GM21723 (cell line): ENCODE measurements at regions not wholly inside any gene's neighbourhood (a gene's known extent, or its start where the extent isn't known, plus 50 kb on each side); places are given as distances from the start of the nearest gene placed in this dataset.
"Not testable (repeated sequence)": the region's sequence is repeated elsewhere in the genome, so short reads cannot be mapped to it uniquely, and the experiment has no call there.

ENCODE experiments used
- ATAC-seq: cut with Tn5 transposase; IDR thresholded peaks from one replicate; pipeline ENCODE4 v1.9.1; 2021; ENCODE audit warnings: mild to moderate bottlenecking, moderate library complexity; ENCODE audit not compliant: unreplicated experiment

GRCh38 chr7:106530183-106530582 lies 130.8 kb downstream of the CCDC71L start:
- ATAC-seq = not testable (repeated sequence)

DNA sequence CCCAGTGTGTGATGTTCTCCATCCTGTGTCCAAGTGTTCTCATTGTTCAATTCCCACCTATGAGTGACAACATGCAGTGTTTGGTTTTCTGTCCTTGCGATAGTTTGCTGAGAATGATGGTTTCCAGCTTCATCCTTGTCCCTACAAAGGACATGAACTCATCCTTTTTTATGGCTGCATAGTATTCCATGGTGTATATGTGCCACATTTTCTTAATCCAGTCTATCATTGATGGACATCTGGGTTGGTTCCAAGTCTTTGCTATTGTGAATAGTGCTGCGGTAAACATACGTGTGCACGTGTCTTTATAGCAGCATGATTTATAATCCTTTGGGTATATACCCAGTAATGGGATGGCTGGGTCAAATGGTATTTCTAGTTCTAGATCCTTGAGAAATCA lies 134.3 kb downstream of the CCDC71L start:
- not testable (repeated sequence) for ATAC-seq

- no peak for ATAC-seq
These were observed 136.3 kb downstream of the CCDC71L start for GRCh38 chr7:106524690-106525059.

GRCh38 chr7:106523482-106523881 lies 137.5 kb downstream of the CCDC71L start:
- no peak for ATAC-seq

DNA sequence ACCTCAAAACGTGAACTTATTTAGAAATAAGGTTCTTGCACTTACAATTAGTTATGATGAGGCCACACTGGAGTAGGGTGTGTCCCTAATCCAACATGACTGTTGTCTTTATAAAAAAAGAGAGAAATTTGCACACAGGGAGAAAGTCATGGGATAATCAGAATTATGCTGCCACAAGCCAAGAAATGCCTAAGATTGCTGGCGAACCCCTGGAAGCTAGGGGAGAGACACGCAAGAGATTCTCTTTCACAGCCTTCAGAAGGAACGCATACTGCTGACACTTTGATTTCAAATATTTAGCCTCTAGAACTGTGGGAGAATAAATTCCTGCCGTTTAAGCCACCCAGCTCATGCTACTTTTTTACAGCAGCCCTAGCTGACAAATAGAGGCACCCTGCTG lies 138.3 kb downstream of the CCDC71L start:
- no peak for ATAC-seq

DNA sequence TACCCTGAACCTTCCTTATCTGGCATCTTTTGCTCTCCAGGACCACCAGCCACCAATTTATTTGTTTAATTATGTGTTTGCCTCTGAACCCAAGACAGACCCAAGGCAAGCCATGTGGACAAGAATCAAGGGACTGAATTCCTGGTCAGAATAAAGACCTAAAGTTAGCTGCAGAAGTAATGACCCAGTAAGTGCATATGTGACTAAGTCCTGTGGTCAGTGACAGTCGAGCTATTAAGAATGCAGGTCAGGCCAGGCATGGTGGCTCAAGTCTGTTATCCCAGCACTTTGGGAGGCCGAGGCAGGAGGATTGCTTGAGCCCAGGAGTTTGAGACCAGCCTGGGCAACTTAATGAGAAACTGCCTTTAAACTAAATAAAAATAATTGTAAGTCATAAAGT lies 139.4 kb downstream of the CCDC71L start:
- ATAC-seq = no peak

GRCh38 chr7:106520962-106521514 lies 139.9 kb downstream of the CCDC71L start:
- ATAC-seq = no peak

DNA sequence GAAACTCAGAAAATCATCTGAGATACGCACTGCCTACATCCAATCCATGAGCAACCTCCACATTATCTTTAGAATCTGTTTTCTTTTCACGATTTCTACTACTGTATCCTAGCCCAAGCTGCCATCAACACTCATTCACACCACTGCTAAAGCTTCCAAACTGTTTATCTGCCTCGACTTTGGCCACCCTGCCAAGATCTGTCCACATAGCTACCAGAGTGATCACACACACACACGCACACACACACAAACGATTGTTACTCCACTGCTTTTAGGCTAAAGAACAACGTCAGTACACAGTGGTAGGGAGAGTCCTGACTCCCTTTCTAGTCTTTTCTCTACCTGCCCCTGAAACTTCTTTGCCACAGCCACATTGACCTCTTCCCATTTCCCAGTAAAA lies 142.0 kb downstream of the CCDC71L start:
- no peak for ATAC-seq

GRCh38 chr7:106518239-106518638 lies 142.7 kb downstream of the CCDC71L start:
- ATAC-seq = no peak

DNA sequence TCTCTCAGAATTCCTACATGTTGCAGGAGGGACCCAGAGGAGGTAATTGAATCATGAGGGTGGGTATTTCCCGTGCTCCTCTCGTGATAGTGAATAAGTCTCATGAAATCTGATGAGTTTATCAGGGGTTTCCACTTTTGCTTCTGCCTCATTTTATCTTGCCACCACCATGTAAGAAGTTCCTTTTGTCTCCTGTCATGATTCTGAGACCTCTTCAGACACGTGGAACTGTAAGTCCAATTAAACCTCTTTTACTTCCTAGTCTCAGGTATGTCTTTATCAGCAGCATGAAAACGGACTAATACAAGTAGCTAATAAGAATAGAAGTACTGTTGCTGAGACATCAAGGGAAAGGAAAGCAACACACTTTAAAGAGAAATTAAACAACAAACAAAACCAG lies 143.4 kb downstream of the CCDC71L start:
- ATAC-seq = no peak

- no peak for ATAC-seq
These were observed 145.6 kb downstream of the CCDC71L start for GRCh38 chr7:106515321-106515720.

DNA sequence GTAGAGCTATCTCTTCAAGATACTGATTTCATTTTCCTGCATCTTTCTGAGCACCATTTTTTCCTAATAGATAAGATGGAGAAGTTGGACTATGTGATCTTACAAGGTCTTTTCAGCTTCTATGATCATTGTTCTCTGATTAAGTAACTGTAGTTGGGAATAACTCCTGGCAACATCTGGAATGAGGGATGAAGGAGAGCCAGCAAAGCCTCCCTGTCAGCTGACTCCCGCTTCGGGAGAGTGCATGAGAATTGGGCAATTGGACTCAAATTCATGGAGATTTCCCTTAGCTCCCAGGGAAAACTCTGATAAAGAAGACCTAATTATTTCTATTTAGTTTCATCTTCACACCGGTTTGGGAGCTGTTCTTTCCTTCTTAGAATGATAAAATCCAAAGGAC lies 146.1 kb downstream of the CCDC71L start:
- ATAC-seq = no peak

- ATAC-seq = no peak
These were observed 148.7 kb downstream of the CCDC71L start for GRCh38 chr7:106512217-106512616.

GRCh38 chr7:106504645-106505044 lies 156.3 kb downstream of the CCDC71L start:
- ATAC-seq = no peak

GRCh38 chr7:106504207-106504606 lies 156.8 kb downstream of the CCDC71L start:
- ATAC-seq = no peak

- ATAC-seq = no peak
These were observed 157.3 kb downstream of the CCDC71L start for GRCh38 chr7:106503626-106504025.

GRCh38 chr7:106501605-106502580 lies 159.1 kb downstream of the CCDC71L start:
- ATAC-seq = no peak

GRCh38 chr7:106499897-106500296 lies 161.1 kb downstream of the CCDC71L start:
- ATAC-seq = no peak

DNA sequence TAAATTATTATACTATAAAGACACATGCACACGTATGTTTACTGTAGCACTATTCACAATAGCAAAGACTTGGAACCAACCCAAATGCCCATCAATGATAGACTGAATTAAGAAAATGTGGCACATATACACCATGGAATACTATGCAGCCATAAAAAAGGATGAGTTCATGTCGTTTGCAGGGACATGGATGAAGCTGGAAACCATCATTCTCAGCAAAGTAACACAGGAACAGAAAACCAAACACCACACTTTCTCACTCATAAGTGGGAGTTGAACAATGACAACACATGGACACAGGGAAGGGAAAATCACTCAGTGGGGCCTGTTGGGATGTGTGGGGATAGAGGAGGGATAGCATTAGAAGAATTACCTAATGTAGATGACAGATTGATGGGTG lies 163.0 kb downstream of the CCDC71L start:
- ATAC-seq = not testable (repeated sequence)

DNA sequence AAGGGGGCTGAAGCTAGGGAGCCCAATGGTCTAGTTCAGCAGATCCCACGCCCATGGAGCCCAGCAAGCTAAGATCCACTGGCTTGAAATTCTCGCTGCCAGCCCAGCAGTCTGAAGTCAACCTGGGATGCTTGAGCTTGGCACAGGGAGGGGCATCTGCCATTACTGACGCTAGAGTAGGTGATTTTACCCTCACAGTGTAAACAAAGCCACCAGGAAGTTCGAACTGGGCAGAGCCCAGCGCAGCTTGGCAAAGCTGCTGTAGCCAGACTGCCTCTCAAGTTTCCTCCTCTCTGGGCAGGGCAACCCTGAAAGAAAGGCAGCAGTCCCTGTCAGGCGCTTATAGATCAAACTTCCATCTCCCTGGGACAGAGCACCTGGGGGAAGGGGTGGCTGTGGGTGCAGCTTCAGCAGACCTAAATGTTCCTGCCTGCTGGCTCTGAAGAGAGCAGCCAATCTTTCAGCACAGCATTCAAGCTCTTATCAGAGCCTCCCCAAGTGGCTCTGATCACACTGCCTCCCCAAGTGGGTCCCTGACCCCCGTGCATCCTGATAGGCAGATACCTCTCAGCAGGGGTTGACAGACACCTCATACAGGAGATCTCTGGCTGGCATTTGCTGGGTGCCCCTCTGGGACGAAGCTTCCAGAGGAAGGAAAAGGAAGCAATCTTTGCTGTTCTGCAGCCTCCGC lies 167.8 kb downstream of the CCDC71L start:
- ATAC-seq = no peak

- ATAC-seq = no peak
These were observed 172.5 kb downstream of the CCDC71L start for GRCh38 chr7:106488465-106488864.

DNA sequence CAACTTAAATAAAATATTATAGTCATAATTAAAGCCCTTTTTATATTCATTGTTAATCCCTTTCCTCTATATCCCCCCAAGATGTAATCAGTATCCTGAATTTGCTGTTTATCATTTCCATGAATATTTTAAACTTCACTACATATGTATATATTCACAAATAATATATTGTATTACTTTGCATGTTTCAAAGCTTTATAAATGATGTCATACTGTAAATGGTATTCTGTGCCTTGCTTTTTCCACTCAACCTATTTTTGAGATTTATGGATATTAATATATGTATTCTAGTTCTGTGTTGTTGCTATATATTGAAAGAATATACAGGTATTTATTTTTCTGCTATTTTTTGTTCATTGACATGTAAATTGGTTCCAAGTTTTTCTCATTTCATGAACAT lies 173.1 kb downstream of the CCDC71L start:
- no peak for ATAC-seq
